ENCODE measurements at regions not wholly inside any gene's neighbourhood (a gene's known extent, or its start where the extent isn't known, plus 50 kb on each side); places are given as distances from the start of the nearest gene placed in this dataset.

- peaks cover 0 to 8% (median 0%) of the 10 kb centered on the region in 4 donors for H3K36me3 ChIP-seq
- DNase-seq = no peak
- peaks cover 0 to 8% (median 2%) of the 10 kb centered on the region in 4 donors for H3K4me1 ChIP-seq
- H3K4me3 ChIP-seq = no peak overlapping the region
- H3K27me3 ChIP-seq = no peaks in the 10 kb centered on the region
- H3K9me3 ChIP-seq = no peaks in the 10 kb centered on the region
- no peak overlapping the region for H3K27ac ChIP-seq
- TF ChIP-seq EP300 (IDR thresholded peaks at IDR 0.05) = no peak
- TF ChIP-seq POLR2A (IDR thresholded peaks at IDR 0.05) = no peak
- TF ChIP-seq, protein P1, sequence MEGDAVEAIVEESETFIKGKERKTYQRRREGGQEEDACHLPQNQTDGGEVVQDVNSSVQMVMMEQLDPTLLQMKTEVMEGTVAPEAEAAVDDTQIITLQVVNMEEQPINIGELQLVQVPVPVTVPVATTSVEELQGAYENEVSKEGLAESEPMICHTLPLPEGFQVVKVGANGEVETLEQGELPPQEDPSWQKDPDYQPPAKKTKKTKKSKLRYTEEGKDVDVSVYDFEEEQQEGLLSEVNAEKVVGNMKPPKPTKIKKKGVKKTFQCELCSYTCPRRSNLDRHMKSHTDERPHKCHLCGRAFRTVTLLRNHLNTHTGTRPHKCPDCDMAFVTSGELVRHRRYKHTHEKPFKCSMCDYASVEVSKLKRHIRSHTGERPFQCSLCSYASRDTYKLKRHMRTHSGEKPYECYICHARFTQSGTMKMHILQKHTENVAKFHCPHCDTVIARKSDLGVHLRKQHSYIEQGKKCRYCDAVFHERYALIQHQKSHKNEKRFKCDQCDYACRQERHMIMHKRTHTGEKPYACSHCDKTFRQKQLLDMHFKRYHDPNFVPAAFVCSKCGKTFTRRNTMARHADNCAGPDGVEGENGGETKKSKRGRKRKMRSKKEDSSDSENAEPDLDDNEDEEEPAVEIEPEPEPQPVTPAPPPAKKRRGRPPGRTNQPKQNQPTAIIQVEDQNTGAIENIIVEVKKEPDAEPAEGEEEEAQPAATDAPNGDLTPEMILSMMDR (IDR thresholded peaks at IDR 0.05) = no peak
- no peak for TF ChIP-seq POLR2AphosphoS5 (IDR thresholded peaks at IDR 0.05)
- intact Hi-C loops (cut with DNase I; ENCODE audit: low total_unique reads) = no loop called here
- WGBS, 5 donors = 65 to 74% (median 71%) methylated on average over 19 of the region's 19 CpGs
These were observed 141.2 kb downstream of the MIAT start for GRCh38 chr22:26798462-26799065.

GRCh38 chr22:26800858-26801257, 143.5 kb downstream of the MIAT start:
- intact Hi-C loops (cut with DNase I; ENCODE audit: low total_unique reads) = no loop called here
- Histone ChIP-seq H3K9me3 (no peaks in the 10 kb centered on the region), H3K4me3 (no peak overlapping the region), H3K27me3 (no peaks in the 10 kb centered on the region), H3K4me1 (peaks cover 0 to 8% (median 2%) of the 10 kb centered on the region in 4 donors), H3K27ac (no peak overlapping the region), H3K36me3 (no peaks in the 10 kb centered on the region)
- peak in 1 of 2 donors; percentile 37 for DNase-seq
- 22 to 33% (median 27%) methylated on average over 7 of the region's 7 CpGs for WGBS, 5 donors
- no peak for TF ChIP-seq POLR2AphosphoS5 (IDR thresholded peaks at IDR 0.05)
- no peak for TF ChIP-seq POLR2A (IDR thresholded peaks at IDR 0.05)
- TF ChIP-seq, protein P1 (IDR thresholded peaks at IDR 0.05) = no peak
- TF ChIP-seq EP300 (IDR thresholded peaks at IDR 0.05) = no peak

DNA sequence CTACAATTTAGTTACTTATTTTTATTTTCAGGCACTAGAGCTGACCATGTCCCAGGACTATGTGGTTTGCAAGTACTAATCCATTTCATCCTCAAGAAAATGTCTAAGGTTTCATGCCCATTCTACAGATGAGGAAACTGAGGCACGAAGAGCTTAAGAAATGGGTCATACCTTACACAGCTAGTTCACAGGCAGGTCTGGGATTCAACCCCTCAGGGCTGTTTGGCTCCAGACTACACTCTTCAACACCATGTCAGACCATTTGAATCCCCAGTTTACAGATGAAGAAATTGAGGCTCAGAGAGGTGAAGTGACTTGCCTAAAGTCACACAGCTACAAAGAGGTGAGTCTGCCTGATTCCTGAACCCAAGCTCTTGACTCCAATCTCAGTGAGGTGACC, 144.1 kb downstream of the MIAT start:
- TF ChIP-seq, protein P1 (IDR thresholded peaks at IDR 0.05) = no peak
- no peak for TF ChIP-seq POLR2AphosphoS5 (IDR thresholded peaks at IDR 0.05)
- no peak for TF ChIP-seq POLR2A (IDR thresholded peaks at IDR 0.05)
- no peak for TF ChIP-seq EP300 (IDR thresholded peaks at IDR 0.05)
- Histone ChIP-seq H3K36me3 (no peaks in the 10 kb centered on the region), H3K27me3 (no peaks in the 10 kb centered on the region), H3K9me3 (no peaks in the 10 kb centered on the region), H3K27ac (no peak overlapping the region), H3K4me1 (peaks cover 0 to 8% (median 2%) of the 10 kb centered on the region in 4 donors), H3K4me3 (no peak overlapping the region)
- 68 to 100% (median 86%) methylated on average over 1 of the region's 1 CpG for WGBS, 5 donors
- intact Hi-C loops (cut with DNase I; ENCODE audit: low total_unique reads) = no loop called here
- no peak for DNase-seq

DNA sequence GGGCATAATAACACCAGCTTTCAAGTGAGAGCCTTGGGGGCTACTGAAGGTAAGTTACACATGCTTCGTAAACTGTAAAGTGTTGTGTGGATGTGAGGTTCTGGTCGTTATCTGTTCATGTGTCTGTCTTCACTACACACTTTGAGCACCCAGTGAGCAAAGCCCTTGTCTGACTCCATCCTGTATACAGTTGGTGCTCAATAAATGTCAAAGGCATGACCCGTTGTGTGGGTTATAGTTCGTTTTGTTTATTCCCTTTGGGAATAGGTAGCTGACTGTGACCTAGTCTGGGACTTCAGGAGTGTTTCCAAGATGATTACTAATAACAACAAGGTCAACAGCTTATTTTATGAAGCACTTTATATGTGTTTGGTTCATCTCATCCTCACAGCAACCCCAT, 146.9 kb downstream of the MIAT start:
- no peaks in the 10 kb centered on the region for H3K36me3 ChIP-seq
- no peaks in the 10 kb centered on the region for H3K9me3 ChIP-seq
- 77 to 88% (median 81%) methylated on average over 4 of the region's 4 CpGs for WGBS, 5 donors
- H3K27me3 ChIP-seq = no peaks in the 10 kb centered on the region
- no peak overlapping the region for H3K4me3 ChIP-seq
- intact Hi-C loops (cut with DNase I; ENCODE audit: low total_unique reads) = no loop called here
- peaks cover 0 to 8% (median 2%) of the 10 kb centered on the region in 4 donors for H3K4me1 ChIP-seq
- no peak for TF ChIP-seq POLR2A (IDR thresholded peaks at IDR 0.05)
- TF ChIP-seq, protein P1 (IDR thresholded peaks at IDR 0.05) = no peak
- DNase-seq = no peak
- H3K27ac ChIP-seq = no peak overlapping the region

Measured in stomach (tissue), 8 donors.